Endothelial cell of umbilical vein (primary cell): ENCODE measurements at regions not wholly inside any gene's neighbourhood (a gene's known extent, or its start where the extent isn't known, plus 50 kb on each side); places are given as distances from the start of the nearest gene placed in this dataset.

Experiments used
- BruUV-seq: library from RNA; stranded (reverse); fragments of 400-500 nt; replicated peaks from 2 replicates; lab custom pipeline; 2021; lab: Mats Ljungman, UMichigan
- CTCF ChIA-PET: fragments of 300-600, 350-600 bp; sonication (Branson Sonifier 250); formaldehyde crosslinking; loops from one replicate; lab custom pipeline; 2021; ENCODE audit warnings: antibody characterized with exemption, inconsistent platforms; lab: Charles Lee
- POLR2A ChIA-PET: fragments of 300-600, 350-600 bp; sonication (Branson Sonifier 250); formaldehyde crosslinking; loops from one replicate; lab custom pipeline; 2021; ENCODE audit warnings: antibody characterized with exemption, inconsistent platforms; lab: Charles Lee
- DNase-seq: peaks from one replicate; pipeline ENCODE4 v3.0.0-alpha.2; 2011; ENCODE audit warnings: low read depth, low spot score
- FAIRE-seq: peaks from 2 replicates; lab custom pipeline; 2011; peaks lifted over from hg19 to GRCh38; lab: Jason Lieb, UNC
- H2AFZ ChIP-seq: 2 replicates; pipeline ENCODE4 v1.6.0; 2012; ENCODE audit warnings: low read depth, low read length, control low read depth, inconsistent platforms
- H3K27ac ChIP-seq: 2 replicates; pipeline ENCODE4 v1.5.1; 2011; ENCODE audit warnings: low read depth, mild to moderate bottlenecking, control low read depth, low read length, moderate library complexity; ENCODE audit not compliant: insufficient read depth
- H3K27me3 ChIP-seq, 2 experiments: 2 replicates each; pipeline versions ENCODE4 v1.6.0 to v1.6.1; 2011; ENCODE audit warnings: low read length in 2 of 2, mixed read lengths in 1 of 2; ENCODE audit not compliant: control insufficient read depth in 2 of 2, insufficient read depth in 2 of 2
- H3K36me3 ChIP-seq, 2 experiments: 2 replicates in 1 of 2; 3 replicates in 1 of 2; pipeline ENCODE4 v1.5.1; 2011; ENCODE audit warnings: low read length in 2 of 2, mild to moderate bottlenecking in 1 of 2, moderate library complexity in 1 of 2; ENCODE audit not compliant: control insufficient read depth in 2 of 2, insufficient read depth in 2 of 2; ENCODE audit errors: extremely low read depth in 1 of 2
- H3K4me1 ChIP-seq: 3 replicates; pipeline ENCODE4 v1.5.1; 2011; ENCODE audit warnings: mild to moderate bottlenecking, low read length; ENCODE audit not compliant: control insufficient read depth, insufficient read depth; ENCODE audit errors: extremely low read depth
- H3K4me2 ChIP-seq: 2 replicates; pipeline ENCODE4 v1.6.1; 2011; ENCODE audit warnings: low read length, control low read depth, mixed read lengths; ENCODE audit not compliant: insufficient read depth
- H3K4me3 ChIP-seq, 3 experiments: fragments of 200-600 bp in 1 of 3; sonication (generic), shearing (Covaris generic) in 1 of 3; replicated peaks in 1 of 3; 2 replicates each; pipeline ENCODE4 v1.5.1; 2011 to 2016; ENCODE audit warnings: control low read depth in 3 of 3, low read length in 3 of 3, mild to moderate bottlenecking in 2 of 3, inconsistent platforms in 1 of 3, low read depth in 1 of 3, moderate library complexity in 1 of 3; ENCODE audit not compliant: insufficient read depth in 1 of 3
- H3K79me2 ChIP-seq: 2 replicates; pipeline ENCODE4 v1.6.0; 2012; ENCODE audit warnings: low read length, inconsistent platforms; ENCODE audit not compliant: control insufficient read depth, insufficient read depth
- H3K9ac ChIP-seq: replicated peaks from 2 replicates; pipeline ENCODE3; 2011; ENCODE audit warnings: low read length, control low read depth; ENCODE audit not compliant: insufficient read depth; ENCODE audit errors: extremely low read depth
- H3K9me1 ChIP-seq: replicated peaks from 3 replicates; pipeline ENCODE4 v1.6.0; 2011; ENCODE audit warnings: mild to moderate bottlenecking, low read length; ENCODE audit not compliant: control insufficient read depth, insufficient read depth; ENCODE audit errors: extremely low read depth
- H3K9me3 ChIP-seq: replicated peaks from 2 replicates; pipeline ENCODE4 v1.5.1; 2012; ENCODE audit warnings: low read length, inconsistent platforms; ENCODE audit not compliant: control insufficient read depth, insufficient read depth
- H4K20me1 ChIP-seq: replicated peaks from 2 replicates; pipeline ENCODE3; 2011; ENCODE audit warnings: mild to moderate bottlenecking, low read length; ENCODE audit not compliant: control insufficient read depth, insufficient read depth; ENCODE audit errors: extremely low read depth
- CTCF ChIP-seq, 2 donors: IDR thresholded peaks; 1 replicate in 1 of 2; 2 replicates in 1 of 2; pipeline ENCODE4 v1.5.1; 2011; ENCODE audit warnings: low read length in 2 of 2, mild to moderate bottlenecking in 2 of 2, moderate library complexity in 2 of 2, control low read depth in 1 of 2, inconsistent platforms in 1 of 2, low read depth in 1 of 2; ENCODE audit not compliant: insufficient read depth in 1 of 2; ENCODE audit errors: extremely low read depth in 1 of 2
- EZH2 ChIP-seq: IDR thresholded peaks from 2 replicates; pipeline ENCODE4 v1.6.1; 2012; ENCODE audit warnings: borderline replicate concordance, low read depth, mild to moderate bottlenecking, moderate library complexity, low read length, inconsistent platforms; ENCODE audit not compliant: severe bottlenecking
- GATA2 ChIP-seq: IDR thresholded peaks from 2 replicates; pipeline ENCODE4 v1.7.0; 2011; ENCODE audit warnings: low read depth, mild to moderate bottlenecking, moderate library complexity, mixed read lengths, low read length; ENCODE audit not compliant: insufficient read length, insufficient read depth
- MAX ChIP-seq: IDR thresholded peaks from 2 replicates; pipeline ENCODE4 v1.6.1; 2011; ENCODE audit not compliant: insufficient read depth, insufficient read length
- MYC ChIP-seq: IDR thresholded peaks from one replicate; pipeline ENCODE4 v1.6.1; 2011; ENCODE audit warnings: mild to moderate bottlenecking, low read depth, low read length
- POLR2A ChIP-seq: IDR thresholded peaks from 2 replicates; pipeline ENCODE4 v1.6.1; 2012; ENCODE audit warnings: low read depth, mild to moderate bottlenecking, control low read depth, low read length
- POLR2AphosphoS5 ChIP-seq: IDR thresholded peaks from 2 replicates; pipeline ENCODE4 v1.6.1; 2012; ENCODE audit warnings: low read depth, mild to moderate bottlenecking, control low read depth, low read length, moderate library complexity; ENCODE audit not compliant: insufficient read depth
- dilution Hi-C: fragments of 300-500 bp; cut with MboI; formaldehyde crosslinking; loops from one replicate; pipeline ENCODE4 v1.15.0; 2019; ENCODE audit warnings: low sequenced_read_pairs; ENCODE audit not compliant: extremely low pct_ligation_motif_present
- intact Hi-C: fragments of 100-400 bp; cut with micrococcal nuclease; formaldehyde crosslinking; loops from one replicate; pipeline ENCODE4 v1.10.0; 2022

- H3K27me3 ChIP-seq, result no peaks in the 10 kb centered on the region
- ChIA-PET POLR2A (interaction anchor here (0.7 kb wide), 1 partner anchor 1088 kb away, joined by 5 read pairs; no protein-coding TSS in a partner anchor), CTCF (interaction anchor here (0.7 to 8.0 kb wide), 21 partner anchors 9 to 740 kb away, joined by 3 to 164 read pairs (median 4); no protein-coding TSS in a partner anchor)
- no peaks in the 10 kb centered on the region for H3K9me3 ChIP-seq
- no peak for TF ChIP-seq MYC
- no peaks in the 10 kb centered on the region for H3K79me2 ChIP-seq
- DNase-seq, result peak; percentile 69
- no TSS peak for BruUV-seq
- H3K4me2 ChIP-seq, result peak overlapping the region; percentile 10
- H3K9me1 ChIP-seq, result no peaks in the 10 kb centered on the region
- dilution Hi-C loops (no loop called here), intact Hi-C loops (no loop called here)
- peaks cover 12% of the 10 kb centered on the region for H3K4me1 ChIP-seq
- no peak for FAIRE-seq
- no peak overlapping the region for H3K4me3 ChIP-seq
- H3K27ac ChIP-seq, result no peak overlapping the region
- peak overlapping the region; percentile 35 for H3K9ac ChIP-seq
- peak overlapping the region; percentile 99 for H2AFZ ChIP-seq
- no peaks in the 10 kb centered on the region for H3K36me3 ChIP-seq
- H4K20me1 ChIP-seq, result no peaks in the 10 kb centered on the region
Observed at GRCh38 chr12:59084511-59085375, 164.4 kb upstream of the LRIG3 start.

GRCh38 chr12:59082952-59083351 lies 162.6 kb upstream of the LRIG3 start:
- Histone ChIP-seq H3K9ac (no peak overlapping the region), H3K36me3 (no peaks in the 10 kb centered on the region), H3K9me1 (no peaks in the 10 kb centered on the region), H3K27ac (no peak overlapping the region), H3K4me2 (no peak overlapping the region), H2AFZ (no peak overlapping the region), H3K9me3 (no peaks in the 10 kb centered on the region), H3K4me1 (peaks cover 29% of the 10 kb centered on the region), H3K27me3 (no peaks in the 10 kb centered on the region), H3K79me2 (no peaks in the 10 kb centered on the region), H3K4me3 (no peak overlapping the region), H4K20me1 (no peaks in the 10 kb centered on the region)
- dilution Hi-C loops, result no loop called here
- DNase-seq (no peak), FAIRE-seq (no peak)
- BruUV-seq, result no TSS peak
- CTCF ChIA-PET, result interaction anchor here (1.0 to 8.0 kb wide), 2 partner anchors 166 to 542 kb away, joined by 3 to 164 read pairs; no protein-coding TSS in a partner anchor
- TF ChIP-seq MAX, result no peak
- no peak for TF ChIP-seq GATA2
- TF ChIP-seq POLR2A, result no peak
- no peak for TF ChIP-seq CTCF (IDR thresholded peaks at IDR 0.05; ENCODE audit: extremely low read depth in 1 of 2, insufficient read depth in 1 of 2, low read depth in 1 of 2, low read length in 2 of 2)
- TF ChIP-seq POLR2AphosphoS5, result no peak
- no peak for TF ChIP-seq EZH2
- intact Hi-C loops, result no loop called here
- POLR2A ChIA-PET, result no interaction called here
